ENCODE measurements at regions not wholly inside any gene's neighbourhood (a gene's known extent, or its start where the extent isn't known, plus 50 kb on each side); places are given as distances from the start of the nearest gene placed in this dataset.

- Mint-ChIP-seq H3K36me3 (ENCODE audit: low read depth) (no peaks in the 10 kb centered on the region), H3K9me3 (no peaks in the 10 kb centered on the region), H3K27ac (no peak overlapping the region), H3K4me1 (ENCODE audit: low read depth) (peaks cover 26% of the 10 kb centered on the region), H3K4me3 (no peak overlapping the region), H3K27me3 (ENCODE audit: insufficient read depth) (no peaks in the 10 kb centered on the region; the same call in none of the 2 replicates)
- DNase-seq: no peak
- no peak for TF ChIP-seq CTCF (IDR thresholded peaks at IDR 0.05)
Observed at GRCh38 chr3:11089931-11090330, 64.4 kb upstream of the HRH1 start.

- no peak overlapping the region for H3K4me3 Mint-ChIP-seq
- no peak for DNase-seq
- peaks cover 26% of the 10 kb centered on the region for H3K4me1 Mint-ChIP-seq (ENCODE audit: low read depth)
- no peaks in the 10 kb centered on the region; the same call in none of the 2 replicates for H3K27me3 Mint-ChIP-seq (ENCODE audit: insufficient read depth)
- H3K36me3 Mint-ChIP-seq (ENCODE audit: low read depth): no peaks in the 10 kb centered on the region
- no peaks in the 10 kb centered on the region for H3K9me3 Mint-ChIP-seq
- TF ChIP-seq CTCF (IDR thresholded peaks at IDR 0.05): no peak
- no peak overlapping the region for H3K27ac Mint-ChIP-seq
Observed at GRCh38 chr3:11090551-11090950, 63.7 kb upstream of the HRH1 start.

GRCh38 chr3:11091088-11091590, 63.2 kb upstream of the HRH1 start:
- no peak for TF ChIP-seq CTCF (IDR thresholded peaks at IDR 0.05)
- peaks cover 27% of the 10 kb centered on the region for H3K4me1 Mint-ChIP-seq (ENCODE audit: low read depth)
- no peak for DNase-seq
- H3K4me3 Mint-ChIP-seq: no peak overlapping the region
- no peaks in the 10 kb centered on the region for H3K36me3 Mint-ChIP-seq (ENCODE audit: low read depth)
- no peaks in the 10 kb centered on the region for H3K9me3 Mint-ChIP-seq
- no peak overlapping the region for H3K27ac Mint-ChIP-seq
- H3K27me3 Mint-ChIP-seq (ENCODE audit: insufficient read depth): no peaks in the 10 kb centered on the region; the same call in none of the 2 replicates

- Mint-ChIP-seq H3K27me3 (ENCODE audit: insufficient read depth) (no peaks in the 10 kb centered on the region; the same call in none of the 2 replicates), H3K27ac (no peak overlapping the region), H3K36me3 (ENCODE audit: low read depth) (no peaks in the 10 kb centered on the region), H3K9me3 (no peaks in the 10 kb centered on the region), H3K4me1 (ENCODE audit: low read depth) (peaks cover 33% of the 10 kb centered on the region), H3K4me3 (no peak overlapping the region)
- DNase-seq: no peak
- no peak for TF ChIP-seq CTCF (IDR thresholded peaks at IDR 0.05)
Observed at GRCh38 chr3:11091791-11092190, 62.5 kb upstream of the HRH1 start.

GRCh38 chr3:11093823-11094340, 60.4 kb upstream of the HRH1 start:
- Mint-ChIP-seq H3K4me3 (no peak overlapping the region), H3K27me3 (ENCODE audit: insufficient read depth) (no peaks in the 10 kb centered on the region; the same call in none of the 2 replicates), H3K27ac (no peak overlapping the region), H3K4me1 (ENCODE audit: low read depth) (peaks cover 33% of the 10 kb centered on the region), H3K36me3 (ENCODE audit: low read depth) (no peaks in the 10 kb centered on the region), H3K9me3 (no peaks in the 10 kb centered on the region)
- no peak for TF ChIP-seq CTCF (IDR thresholded peaks at IDR 0.05)
- no peak for DNase-seq

Data from HFFc6 (cell line).